Neural crest cell (in vitro differentiated cells): ENCODE measurements at regions not wholly inside any gene's neighbourhood (a gene's known extent, or its start where the extent isn't known, plus 50 kb on each side); places are given as distances from the start of the nearest gene placed in this dataset.

Experiments
- DNase-seq: peaks from one replicate; pipeline ENCODE4 v3.0.0; 2021; ENCODE audit warnings: low read depth, mixed read lengths, low spot score
- H3K27ac Mint-ChIP-seq: one replicate; pipeline ENCODE4 v1.8.0; 2021; ENCODE audit warnings: mild to moderate bottlenecking, mixed read lengths; ENCODE audit not compliant: unreplicated experiment
- H3K27me3 Mint-ChIP-seq: 2 replicates; pipeline ENCODE4 v1.8.0; 2021; ENCODE audit warnings: low read depth, mild to moderate bottlenecking, mixed read lengths
- H3K36me3 Mint-ChIP-seq: 2 replicates; pipeline ENCODE4 v1.8.0; 2021; ENCODE audit warnings: low read depth, mild to moderate bottlenecking, mixed read lengths
- H3K4me1 Mint-ChIP-seq: 2 replicates; pipeline ENCODE4 v1.8.0; 2021; ENCODE audit warnings: mixed read lengths
- H3K4me3 Mint-ChIP-seq: one replicate; pipeline ENCODE4 v1.8.0; 2021; ENCODE audit warnings: mild to moderate bottlenecking, mixed read lengths
- H3K9me3 Mint-ChIP-seq: 2 replicates; pipeline ENCODE4 v1.8.0; 2021; ENCODE audit warnings: mixed read lengths
- TF ChIP-seq, protein P1 (sequence below): fragments of 200-600 bp; sonication (generic); conservative IDR thresholded peaks from 2 replicates; pipeline ENCODE4 v1.5.0; 2021; ENCODE audit warnings: antibody characterized with exemption, mild to moderate bottlenecking

DNA sequence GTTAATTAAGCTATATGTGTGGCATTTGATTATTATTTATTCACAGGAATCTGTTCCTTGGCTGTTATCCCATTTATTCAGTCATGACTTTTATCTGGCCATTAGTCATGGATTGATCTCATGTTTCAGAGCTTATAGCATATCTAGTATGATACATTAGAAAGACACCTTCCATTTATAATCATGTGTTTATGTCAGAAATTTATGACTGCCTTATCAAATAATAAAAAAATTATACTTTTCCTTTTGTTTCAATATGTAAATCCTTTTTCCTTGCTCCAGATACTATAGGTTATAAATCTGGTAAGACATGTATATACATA lies 248.0 kb upstream of the PDE3A start:
- Mint-ChIP-seq H3K27me3 (no peaks in the 10 kb centered on the region), H3K9me3 (peaks cover 6% of the 10 kb centered on the region), H3K4me3 (no peak overlapping the region), H3K27ac (no peak overlapping the region), H3K4me1 (no peaks in the 10 kb centered on the region), H3K36me3 (no peaks in the 10 kb centered on the region)
- TF ChIP-seq, protein P1, sequence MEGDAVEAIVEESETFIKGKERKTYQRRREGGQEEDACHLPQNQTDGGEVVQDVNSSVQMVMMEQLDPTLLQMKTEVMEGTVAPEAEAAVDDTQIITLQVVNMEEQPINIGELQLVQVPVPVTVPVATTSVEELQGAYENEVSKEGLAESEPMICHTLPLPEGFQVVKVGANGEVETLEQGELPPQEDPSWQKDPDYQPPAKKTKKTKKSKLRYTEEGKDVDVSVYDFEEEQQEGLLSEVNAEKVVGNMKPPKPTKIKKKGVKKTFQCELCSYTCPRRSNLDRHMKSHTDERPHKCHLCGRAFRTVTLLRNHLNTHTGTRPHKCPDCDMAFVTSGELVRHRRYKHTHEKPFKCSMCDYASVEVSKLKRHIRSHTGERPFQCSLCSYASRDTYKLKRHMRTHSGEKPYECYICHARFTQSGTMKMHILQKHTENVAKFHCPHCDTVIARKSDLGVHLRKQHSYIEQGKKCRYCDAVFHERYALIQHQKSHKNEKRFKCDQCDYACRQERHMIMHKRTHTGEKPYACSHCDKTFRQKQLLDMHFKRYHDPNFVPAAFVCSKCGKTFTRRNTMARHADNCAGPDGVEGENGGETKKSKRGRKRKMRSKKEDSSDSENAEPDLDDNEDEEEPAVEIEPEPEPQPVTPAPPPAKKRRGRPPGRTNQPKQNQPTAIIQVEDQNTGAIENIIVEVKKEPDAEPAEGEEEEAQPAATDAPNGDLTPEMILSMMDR, result no peak
- no peak for DNase-seq

DNA sequence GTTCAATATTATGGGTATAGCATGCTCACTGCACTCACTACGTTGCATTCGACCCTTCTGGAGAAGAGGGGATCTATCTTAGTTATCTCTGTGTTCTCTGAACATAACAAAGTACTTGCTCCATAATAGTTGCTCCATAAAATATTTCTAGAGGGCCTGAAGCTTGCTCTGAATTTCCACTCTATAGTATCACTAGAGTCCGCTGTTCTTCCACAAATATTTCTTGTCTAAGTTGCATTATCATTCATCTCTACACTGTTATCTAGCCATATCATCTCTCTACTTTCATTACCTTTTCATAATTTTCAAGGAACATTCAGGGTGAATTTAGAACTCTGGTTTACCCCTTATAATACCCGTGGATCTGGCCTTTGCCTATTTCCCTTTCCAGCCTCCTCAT lies 246.1 kb upstream of the PDE3A start:
- no peak overlapping the region for H3K4me3 Mint-ChIP-seq
- peaks cover 2% of the 10 kb centered on the region for H3K9me3 Mint-ChIP-seq
- TF ChIP-seq, protein P1, result no peak
- H3K36me3 Mint-ChIP-seq, result no peaks in the 10 kb centered on the region
- no peak overlapping the region for H3K27ac Mint-ChIP-seq
- H3K27me3 Mint-ChIP-seq, result no peaks in the 10 kb centered on the region
- no peaks in the 10 kb centered on the region for H3K4me1 Mint-ChIP-seq
- no peak for DNase-seq

DNA sequence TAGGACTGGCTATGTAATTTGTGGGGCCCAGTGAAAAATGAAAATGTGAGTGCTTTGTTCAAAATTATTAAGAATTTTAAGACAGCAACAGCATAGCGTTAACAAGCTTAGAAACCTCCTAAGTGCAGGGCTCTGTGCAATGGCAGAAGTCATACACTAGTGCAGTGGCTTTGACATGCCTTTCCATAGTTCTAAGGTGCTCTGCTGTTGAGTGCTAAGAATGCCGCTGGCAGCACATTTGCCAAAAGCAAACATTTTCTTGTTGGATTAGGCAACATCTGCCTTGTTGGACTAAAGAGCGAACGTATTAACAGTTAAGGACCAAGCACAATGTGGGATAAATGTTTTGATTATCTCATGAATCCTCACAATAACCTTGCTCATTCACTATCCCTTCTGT lies 244.9 kb upstream of the PDE3A start:
- no peaks in the 10 kb centered on the region for H3K4me1 Mint-ChIP-seq
- no peaks in the 10 kb centered on the region for H3K36me3 Mint-ChIP-seq
- H3K9me3 Mint-ChIP-seq, result no peaks in the 10 kb centered on the region
- H3K27me3 Mint-ChIP-seq, result no peaks in the 10 kb centered on the region
- no peak for DNase-seq
- H3K4me3 Mint-ChIP-seq, result no peak overlapping the region
- TF ChIP-seq, protein P1, result no peak
- H3K27ac Mint-ChIP-seq, result no peak overlapping the region

DNA sequence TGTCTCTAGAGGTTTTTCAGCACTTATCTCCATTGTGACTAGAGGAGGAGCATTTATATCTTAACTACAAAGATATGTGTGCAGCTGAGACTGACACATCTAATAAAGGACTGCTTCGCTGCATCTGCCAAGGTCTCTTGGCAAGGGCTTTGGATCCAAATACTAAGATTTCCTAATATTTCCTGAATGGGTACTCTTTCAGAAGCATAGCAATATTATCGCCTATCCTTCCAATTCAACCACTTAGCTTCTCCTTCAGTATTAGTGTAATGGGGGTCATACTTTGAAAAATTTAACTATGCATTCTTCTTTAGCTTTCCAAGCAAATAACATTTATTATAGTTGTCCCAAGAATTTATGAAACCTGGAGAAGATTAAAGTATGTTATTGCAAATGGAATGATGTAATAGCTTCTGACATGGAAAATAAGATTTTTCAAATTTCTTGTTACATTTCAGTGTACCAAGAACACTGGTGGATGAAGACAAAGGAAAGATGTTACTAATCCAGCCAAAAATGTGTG lies 243.0 kb upstream of the PDE3A start:
- Mint-ChIP-seq H3K27me3 (no peaks in the 10 kb centered on the region), H3K27ac (no peak overlapping the region), H3K4me3 (no peak overlapping the region), H3K4me1 (no peaks in the 10 kb centered on the region), H3K9me3 (no peaks in the 10 kb centered on the region), H3K36me3 (no peaks in the 10 kb centered on the region)
- TF ChIP-seq, protein P1, result no peak
- DNase-seq, result no peak

DNA sequence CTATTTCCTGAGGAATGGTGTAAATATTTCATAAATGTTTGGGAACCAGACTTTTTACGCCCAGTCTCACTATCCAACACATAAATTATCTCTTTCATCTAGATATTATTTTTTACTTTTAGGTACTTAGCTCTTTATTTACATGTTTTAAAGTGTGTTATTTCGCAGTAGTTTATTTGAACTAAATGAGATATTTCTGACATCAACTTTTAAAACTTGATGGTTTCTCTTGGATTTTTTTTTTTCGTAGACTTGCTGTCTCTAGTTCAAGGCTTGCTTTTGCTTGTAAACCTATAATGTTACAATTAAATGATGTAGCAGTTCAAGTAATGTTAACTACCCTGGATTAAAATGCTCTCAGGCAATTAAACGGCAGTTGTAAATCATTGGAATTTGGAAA lies 241.7 kb upstream of the PDE3A start:
- no peak overlapping the region for H3K27ac Mint-ChIP-seq
- no peak overlapping the region for H3K4me3 Mint-ChIP-seq
- TF ChIP-seq, protein P1, result no peak
- no peaks in the 10 kb centered on the region for H3K27me3 Mint-ChIP-seq
- no peak for DNase-seq
- no peaks in the 10 kb centered on the region for H3K36me3 Mint-ChIP-seq
- H3K9me3 Mint-ChIP-seq, result no peaks in the 10 kb centered on the region
- no peaks in the 10 kb centered on the region for H3K4me1 Mint-ChIP-seq

- Mint-ChIP-seq H3K27me3 (no peaks in the 10 kb centered on the region), H3K9me3 (no peaks in the 10 kb centered on the region), H3K4me3 (no peak overlapping the region), H3K36me3 (no peaks in the 10 kb centered on the region), H3K4me1 (no peaks in the 10 kb centered on the region), H3K27ac (no peak overlapping the region)
- no peak for DNase-seq
- TF ChIP-seq, protein P1, result no peak
These were observed 240.9 kb upstream of the PDE3A start for GRCh38 chr12:20127413-20127812.
